T follicular helper cell (primary cell): ENCODE measurements at regions not wholly inside any gene's neighbourhood (a gene's known extent, or its start where the extent isn't known, plus 50 kb on each side); places are given as distances from the start of the nearest gene placed in this dataset.
"Not testable (repeated sequence)": the region's sequence is repeated elsewhere in the genome, so short reads cannot be mapped to it uniquely, and the experiment has no call there.

Source experiments
- DNase-seq: peaks from one replicate; pipeline ENCODE4 v3.0.0-alpha.2; 2020; ENCODE audit warnings: low read depth

DNA sequence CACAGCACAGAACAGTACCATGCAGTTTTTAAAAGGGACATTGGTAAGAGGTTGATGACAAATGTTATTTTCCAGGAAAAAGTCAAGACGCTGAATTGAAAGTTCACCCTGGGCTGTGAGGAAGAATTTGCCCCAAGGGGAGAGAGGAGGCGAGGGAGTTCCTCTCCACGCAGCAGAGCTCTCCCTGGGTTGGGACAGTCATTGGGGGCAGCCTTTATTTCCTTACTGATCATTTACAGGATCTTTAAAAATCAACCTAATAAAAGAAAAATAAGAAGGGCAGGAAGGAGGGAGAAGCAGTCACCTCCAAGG lies 49.9 kb upstream of the WNT7B start:
- DNase-seq: no peak

DNA sequence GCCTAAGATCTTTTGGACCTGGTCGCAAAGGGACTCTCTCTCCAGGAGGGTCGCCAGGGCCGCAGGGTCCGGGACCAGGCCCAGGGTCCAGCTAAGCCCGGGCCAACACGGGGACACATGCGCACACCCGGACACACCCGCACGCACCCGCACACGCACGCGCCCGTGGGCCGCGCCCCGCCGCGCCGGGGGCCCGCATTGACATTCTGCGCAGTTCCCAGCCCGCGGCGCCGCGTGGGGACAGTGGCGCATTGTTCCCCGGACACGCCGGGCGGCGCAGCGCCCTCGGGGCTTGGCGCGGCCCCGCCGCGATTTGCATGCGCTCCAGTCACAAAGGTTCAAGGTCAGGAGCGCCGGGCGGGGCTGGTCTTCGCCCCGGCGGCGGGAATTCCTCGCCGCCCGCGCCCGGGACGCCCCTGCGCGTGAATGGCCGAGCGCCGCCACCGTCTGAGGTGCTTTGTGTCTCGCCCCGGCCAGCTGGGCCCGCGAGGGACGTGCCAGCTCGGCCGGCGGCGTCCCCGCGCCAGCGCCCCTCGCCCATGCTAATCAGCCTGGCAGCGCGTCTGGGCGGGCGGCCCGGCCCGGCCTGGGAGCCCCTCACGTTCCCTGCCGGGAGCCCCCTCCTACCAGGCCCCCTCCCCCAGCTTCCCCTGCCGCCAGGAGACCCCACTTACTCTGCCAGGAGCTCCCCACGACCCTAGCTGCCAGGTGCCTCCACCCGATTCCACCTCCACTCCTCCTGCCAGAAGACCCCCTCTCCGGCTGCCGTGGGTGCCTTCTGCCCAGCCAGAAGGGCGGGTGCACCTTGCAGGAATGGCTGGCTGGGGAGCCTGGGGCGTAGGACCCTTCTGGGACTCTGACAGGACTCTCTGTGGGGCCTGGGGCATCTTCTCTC lies 50.5 kb upstream of the WNT7B start:
- no peak for DNase-seq

DNA sequence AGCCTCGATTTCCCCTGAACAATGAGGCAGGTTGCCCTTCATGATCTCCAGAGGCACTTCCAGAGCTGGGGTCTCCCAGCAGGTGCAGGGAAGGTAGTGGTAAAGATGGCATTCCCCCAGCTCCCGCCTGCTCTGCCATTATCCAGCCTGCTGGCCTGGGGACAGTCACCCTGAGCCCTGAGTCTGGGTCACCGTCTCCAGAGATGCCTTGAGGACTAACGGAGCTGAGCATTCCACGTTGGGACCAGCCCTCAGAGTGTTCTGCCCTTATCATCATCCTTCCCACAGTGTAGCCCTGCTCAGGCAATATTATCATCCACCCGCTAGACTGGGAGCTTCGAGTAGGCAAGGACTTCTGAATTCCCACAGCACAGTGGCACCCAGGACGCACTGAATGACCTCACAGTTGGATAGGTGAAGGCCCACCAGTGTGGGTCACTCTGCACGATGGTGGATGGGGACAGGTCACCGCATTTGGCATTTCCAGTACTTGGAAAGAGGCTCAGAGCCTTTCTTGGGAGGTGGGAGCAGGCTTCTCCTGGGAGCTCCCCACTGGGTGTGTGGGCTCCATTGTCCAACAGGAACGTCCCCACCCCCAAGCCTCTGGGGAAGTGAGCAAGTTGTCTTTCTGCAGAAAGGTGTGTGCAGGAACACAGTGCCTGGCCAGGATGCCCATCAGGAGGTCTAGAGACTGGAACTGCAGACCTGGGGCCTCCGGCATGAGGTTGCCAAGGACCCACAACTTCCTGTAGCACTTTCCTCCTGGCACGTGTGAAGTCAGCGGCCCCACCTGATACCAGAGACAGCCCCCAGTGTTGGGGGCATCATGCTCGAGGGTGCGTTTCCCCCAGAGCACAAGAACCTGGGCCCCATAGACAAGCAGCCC lies 51.4 kb upstream of the WNT7B start:
- DNase-seq: no peak

DNA sequence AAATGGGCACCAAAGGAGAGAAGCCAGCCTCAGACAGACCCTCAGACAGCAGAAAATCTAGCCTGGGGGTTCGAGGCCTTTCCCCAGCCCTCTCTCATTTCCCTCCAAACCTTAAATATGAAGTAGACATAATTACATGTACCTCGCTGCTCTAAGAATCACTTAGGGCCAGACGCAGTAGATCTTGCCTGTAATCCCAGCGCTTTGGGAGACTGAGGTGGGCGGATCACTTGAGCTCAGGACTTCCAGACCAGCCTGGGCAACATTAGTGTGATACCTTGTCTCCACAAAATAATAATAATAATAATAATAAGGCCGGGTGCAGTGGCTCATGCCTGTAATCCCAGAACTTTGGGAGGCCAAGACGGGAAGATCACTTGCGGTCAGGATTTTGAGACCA lies 52.1 kb upstream of the WNT7B start:
- DNase-seq: no peak

DNA sequence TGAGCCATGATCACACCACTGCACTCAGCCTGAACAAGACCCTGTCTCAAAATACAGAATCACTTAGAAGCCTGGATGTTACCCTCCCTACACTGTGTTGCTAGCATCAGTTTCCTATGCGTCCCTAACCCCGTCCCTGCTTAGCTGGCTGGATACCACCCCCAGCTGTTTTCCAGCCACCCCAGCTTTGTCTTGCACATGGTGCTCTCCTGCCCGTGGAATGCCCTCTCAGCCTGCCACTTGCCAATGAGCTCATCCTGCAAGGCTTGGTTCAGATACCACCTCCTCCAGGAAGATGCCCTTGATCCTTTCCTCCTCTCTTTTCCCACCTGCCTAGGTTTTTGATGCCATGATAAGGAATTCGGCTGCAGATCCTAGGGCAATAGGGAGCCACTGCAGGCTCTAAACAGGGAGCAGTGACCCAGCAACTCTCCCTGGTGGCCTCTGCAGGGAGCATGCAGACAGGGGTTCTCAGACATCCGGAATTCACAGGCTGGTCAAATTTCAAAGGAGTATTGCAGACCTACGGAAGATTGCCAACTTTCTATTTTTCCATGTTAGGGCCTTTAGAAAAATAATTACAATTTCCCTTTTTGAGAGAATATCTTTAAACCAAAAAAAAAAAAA lies 52.7 kb upstream of the WNT7B start:
- no peak for DNase-seq

DNA sequence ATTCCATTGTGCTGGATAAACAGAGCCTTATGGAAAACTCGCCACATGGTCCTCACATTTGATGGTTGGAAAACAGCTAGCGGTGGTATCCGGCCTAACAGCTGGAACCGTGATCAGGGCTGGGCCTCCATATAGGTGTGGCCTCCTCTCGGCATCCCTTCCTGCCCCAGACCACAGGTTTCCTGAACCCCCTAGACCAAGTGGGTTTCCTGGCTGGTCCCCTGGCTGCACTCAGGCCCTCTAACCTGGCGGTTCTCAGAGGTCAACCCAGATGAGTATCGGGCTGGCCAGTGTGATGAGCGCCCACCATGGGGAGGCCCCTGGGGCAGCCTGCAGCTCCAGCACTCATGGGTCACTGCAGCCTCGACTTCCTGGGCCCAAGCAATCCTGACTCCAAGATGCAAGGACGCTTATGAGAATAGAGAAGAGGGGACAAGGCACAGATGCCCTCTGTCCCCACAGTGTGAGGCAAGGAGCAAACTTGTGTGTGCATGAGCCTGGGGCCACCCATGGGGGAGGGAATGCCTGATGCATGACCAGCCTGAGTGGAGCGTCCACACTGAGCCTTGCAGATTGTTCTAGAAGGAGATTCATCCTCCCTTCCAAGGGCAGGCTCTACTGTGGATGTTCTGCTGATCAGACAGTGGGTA lies 53.4 kb upstream of the WNT7B start:
- DNase-seq: no peak

DNA sequence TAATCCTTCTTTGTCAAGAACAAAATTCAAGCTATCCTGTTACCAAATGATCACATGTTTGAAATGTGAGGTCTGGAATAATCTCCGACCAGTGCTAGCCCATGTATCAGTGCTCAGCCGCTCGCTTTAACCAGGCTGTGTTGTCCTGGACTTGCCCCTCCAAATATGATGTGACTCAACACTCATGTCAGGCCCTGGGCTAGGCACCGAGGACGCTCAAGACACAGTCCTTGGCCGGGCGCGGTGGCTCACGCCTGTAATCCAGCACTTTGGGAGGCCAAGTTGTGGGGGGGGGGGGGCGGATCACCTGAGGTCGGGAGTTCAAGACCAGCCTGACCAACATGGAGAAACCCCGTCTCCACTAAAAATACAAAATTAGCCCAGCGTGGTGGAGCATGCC lies 54.1 kb upstream of the WNT7B start:
- DNase-seq: no peak

DNA sequence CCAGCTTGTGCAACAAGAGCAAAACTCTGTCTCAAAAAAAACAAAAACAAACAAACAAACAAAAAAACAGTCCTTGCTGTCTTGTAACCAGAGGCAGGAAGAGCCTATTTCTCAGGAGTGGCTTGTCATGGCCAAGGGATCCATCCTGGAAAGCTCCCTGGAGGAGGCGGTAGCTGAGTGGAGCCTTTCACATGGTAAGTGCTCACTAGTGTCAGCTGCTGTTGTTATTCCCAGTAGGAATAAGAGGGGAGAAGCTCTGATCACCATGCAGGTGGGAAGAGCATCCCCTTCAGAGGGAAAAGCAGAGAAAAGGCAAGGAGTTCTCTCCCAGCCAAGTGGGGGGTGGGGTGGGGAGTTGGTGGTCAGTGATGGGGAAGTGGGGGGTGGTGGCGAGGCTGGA lies 54.6 kb upstream of the WNT7B start:
- no peak for DNase-seq

DNA sequence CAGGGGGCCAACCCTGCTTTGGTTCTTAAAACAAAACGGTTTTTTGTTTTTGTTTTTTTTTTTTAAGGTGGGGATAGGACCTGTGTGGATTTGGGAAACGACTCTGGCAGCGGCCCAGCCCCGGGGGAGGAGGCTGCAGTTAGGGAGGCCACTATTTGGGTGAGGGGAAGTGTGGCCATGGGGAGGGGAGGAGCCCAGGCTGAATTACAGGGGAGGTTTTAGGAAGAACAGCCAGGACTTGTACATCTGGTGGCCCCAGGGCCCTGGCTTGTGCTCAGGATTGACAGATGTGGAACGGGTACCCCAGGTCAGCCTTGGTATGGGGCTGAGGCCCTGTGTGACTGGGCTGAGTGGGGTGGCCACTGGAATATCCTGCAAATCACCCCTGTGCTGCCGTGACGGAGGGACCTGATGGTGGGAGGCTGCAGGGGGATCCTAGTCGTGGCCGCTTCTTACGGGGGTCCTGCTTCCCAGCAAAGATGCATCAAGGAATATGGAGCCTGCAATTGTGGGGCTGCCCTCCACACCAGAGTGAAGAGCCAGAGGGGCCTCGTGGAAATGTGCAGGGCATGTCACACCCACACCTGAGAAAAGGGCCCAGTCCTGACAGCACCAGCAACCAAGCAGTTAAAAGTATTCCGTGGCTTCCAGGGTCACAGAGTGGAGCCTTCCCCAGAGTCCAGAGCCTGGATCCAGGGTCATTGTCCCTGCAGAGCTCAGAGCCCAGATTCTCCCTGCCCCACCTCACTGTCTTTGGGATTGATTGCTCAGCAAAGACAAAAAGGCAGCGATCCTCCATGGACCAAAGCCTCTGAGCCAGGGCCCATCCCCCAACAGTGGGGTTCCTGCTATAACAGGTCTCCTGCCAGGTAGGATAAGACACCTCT lies 55.2 kb upstream of the WNT7B start:
- DNase-seq: no peak

DNA sequence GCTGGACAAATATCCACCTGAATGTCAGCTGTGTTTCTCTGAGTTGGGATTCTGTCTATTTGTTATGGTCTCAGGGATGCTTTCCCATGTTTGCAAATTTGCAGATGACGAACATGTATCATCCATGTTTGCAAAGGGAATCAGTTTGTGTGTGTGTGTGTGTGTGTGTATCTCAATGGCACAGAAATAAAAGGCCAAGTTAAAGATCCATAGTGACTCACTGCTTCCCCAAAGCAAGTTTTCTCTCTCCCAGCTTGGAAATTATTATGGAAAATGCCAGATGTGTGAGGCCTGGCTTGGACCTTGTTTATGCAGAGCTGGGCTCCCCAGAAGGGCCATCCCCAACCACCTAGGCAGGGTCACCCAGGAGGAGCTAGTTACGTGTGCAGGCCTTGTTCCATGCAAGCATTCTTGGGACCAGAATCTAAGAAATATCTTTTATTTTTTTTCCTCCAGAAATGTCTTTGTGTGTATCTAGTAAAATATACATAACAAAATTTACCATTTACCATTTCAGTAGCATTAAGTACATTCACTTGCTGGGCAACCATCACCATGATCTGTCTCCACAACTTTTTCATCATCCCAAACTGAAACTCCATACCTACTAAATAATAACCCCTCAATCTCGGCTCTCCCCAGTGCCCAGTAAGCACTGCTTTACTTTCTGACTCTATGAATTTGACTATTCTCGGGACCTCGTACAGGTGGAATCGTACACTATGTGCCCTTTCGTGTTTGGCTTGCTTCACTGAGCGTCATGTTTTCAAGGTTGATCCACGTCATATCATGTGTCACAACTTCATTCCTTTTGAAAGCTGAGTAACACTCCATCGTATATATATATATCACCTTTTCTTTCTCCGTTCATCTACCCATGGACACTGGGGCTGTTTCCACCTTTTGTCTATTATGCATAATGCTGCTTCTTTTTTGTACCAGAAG lies 56.6 kb upstream of the WNT7B start:
- DNase-seq: no peak

DNA sequence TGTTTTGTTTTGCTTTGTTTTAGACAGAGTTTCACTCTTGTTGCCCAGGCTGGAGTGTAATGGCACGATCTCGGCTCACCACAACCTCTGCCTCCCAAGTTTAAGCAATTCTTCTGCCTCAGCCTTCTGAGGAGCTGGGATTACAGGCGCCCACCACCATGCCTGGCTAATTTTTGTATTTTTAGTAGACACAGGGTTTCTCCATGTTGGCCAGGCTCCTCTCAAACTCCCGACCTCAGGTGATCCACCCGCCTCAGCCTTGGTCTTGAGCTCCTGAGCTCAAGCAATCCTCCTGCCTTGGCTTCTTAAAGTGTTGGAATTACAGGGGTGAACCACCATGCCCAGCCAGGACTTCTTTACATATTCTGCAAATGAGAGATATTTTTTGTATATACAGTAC lies 57.5 kb upstream of the WNT7B start:
- not testable (repeated sequence) for DNase-seq

DNA sequence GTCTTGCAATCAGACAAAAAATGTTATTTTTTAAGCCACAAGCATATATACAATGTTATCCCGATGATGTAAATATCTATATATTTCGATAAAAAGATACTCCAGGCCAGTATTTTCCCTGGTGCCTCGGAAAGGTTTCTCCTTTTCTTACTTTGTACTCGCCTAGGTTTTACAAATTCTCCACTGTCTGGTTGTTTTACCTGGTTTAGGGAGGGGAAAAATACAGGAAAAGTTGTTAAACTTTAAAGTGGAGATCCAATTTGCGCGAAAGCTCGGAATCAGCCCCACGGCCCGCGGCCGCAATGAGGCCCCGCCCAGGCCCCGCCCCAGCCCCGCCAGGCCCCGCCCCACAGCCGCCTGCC lies 58.4 kb upstream of the WNT7B start:
- DNase-seq: no peak

DNA sequence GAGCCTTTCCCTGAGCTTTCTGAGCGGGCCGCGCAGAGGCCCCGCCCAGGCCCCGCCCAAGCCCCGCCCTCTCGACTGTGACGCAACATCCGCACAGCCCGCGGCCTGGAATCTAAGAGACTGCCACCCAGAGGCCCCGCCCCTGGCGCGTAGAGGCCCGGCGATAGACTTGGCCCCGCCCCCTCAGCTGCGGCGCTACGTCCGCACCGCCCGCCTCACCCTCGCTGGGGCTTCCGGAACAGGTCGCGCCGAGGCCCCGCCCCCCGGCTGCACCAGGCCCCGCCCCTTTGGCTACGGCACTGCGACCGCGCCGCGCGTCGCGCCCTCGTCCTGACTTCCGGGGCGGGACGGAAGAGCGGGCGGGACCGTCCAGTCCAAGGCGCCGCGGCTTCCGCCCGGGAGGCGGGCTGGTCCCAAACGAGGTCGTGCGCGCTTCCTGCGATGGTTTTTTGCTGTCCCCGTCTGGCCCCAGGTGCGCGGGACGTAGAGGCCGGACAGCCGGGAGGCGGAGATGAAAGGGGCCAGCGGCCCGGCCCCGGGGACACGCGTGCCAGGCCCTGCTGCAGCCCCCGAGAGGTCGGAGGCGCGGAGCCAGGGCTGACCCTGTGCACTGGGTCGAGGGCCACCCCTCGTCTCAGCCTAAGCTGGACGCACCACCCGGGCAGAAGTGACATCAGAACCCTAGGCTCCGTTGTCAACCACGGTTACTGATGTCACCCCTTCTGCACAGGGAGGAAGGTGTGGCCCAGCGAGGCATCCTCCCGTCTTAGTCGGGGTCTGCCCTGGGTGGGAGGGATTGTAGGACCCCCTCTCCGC lies 59.0 kb upstream of the WNT7B start:
- DNase-seq: peak; percentile 100

DNA sequence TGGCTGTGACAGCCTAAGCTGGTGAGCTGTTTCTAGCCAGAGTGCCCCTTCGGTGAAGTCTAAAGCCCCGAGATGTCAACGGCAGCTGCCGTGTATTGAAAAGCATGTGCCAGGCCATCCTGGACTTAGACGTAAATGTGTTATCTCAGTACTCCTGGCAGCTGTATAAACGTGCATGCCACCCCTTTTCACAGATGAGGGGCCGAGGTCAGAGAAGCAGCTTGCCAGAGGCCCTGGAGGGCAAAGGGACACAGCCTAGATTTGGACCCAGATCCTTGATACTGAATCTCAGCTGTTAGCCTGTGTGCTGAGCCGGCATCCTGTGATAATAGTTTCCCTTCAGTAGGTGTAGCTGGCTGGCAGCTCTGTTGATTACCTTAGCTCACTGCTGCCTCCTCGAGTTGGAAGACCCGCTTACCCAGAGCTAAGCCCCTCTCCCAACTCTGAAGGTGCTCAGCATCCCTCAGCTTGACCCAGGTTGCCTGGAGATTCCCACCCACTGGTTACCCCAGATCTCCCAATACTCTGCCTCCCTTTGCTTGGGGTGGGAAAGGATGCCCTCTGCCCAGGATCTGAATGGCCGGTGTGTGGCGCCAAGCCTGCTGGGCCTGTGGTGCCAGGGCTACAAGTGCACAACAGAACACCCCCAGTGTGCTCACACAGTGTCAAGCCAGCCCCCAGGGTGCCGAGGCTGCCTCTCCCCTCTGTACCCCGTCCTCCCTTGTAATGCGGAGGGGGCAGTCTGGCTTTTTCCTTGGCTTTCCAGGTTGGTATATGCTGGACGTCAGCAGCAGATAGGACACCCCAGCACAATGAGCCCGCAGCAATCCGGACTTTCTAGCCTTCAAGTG lies 59.8 kb upstream of the WNT7B start:
- DNase-seq: peak; percentile 46

DNA sequence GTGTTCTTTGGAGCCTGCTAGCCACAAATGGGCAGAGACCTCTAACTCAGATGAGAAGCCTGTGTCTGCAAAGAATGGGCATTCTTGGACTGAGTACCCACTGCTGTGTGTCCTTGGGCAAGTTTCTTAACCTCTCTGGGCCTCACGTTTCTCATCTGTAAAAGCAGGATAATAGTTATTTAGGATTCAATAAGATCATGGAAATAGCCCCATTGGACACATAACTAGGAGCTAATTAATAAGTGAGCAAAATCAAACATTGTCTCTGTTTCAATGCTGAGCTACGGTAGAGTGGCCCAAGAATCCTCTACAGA lies 61.2 kb upstream of the WNT7B start:
- no peak for DNase-seq

DNA sequence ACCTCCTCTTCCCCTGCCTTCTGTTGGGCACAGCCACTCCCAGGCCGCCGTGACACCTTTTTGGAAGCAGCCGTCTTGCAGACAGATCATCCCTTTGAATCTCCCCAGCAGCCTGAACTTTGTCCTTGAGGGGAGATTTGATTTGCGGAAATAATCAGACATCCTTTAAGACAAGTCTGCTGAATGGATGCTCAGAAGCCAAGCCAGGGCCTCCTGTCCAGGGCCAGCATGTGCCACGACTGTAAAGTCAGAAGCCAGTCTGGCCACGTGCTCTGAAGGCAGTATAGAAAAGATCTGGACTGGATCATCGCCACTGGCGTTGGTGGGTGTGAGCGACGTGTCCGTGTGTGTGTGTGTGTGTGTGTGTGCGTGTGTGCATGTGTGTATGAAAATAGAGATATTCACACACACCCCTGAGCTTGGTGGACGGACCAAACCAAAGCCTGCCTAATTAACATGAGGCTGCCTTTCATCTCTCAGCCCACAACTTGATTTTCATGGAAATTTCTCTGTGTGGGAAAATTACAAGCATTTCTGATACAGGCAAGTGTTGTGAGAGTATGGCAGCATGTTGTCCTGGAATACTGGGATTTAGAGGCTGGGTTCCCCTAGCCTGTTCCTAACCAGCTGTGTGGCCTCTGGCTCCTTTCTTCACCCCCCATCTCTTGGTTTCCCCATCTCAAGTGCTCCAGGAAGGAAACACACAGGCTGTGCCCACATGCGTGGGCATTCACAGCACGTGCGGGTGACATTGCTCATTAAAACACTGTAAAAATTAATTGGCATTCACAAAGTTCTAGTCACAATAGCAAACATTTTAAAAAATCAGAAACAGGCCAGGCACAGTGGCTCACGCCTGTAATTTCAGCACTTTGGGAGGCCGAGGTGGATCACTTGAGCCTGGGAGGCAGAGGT lies 61.8 kb upstream of the WNT7B start:
- no peak for DNase-seq

DNA sequence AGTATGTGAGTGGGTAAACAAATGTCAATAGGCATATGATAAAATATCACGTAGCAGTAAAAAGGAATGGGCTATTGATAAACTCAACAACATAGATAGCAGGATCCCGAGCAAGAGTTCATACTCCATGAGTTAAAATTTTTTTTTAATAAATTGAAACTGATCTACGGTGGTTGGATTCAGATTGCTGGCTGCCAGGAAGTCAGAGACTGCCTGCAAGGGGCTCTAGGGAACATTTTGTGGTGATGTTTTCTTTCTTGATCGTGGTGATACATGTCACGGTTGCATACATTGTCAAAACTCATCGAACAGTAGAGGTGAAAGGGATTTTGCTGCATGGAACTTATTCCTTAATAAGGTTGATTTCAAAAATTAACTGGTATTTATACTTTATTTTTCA lies 62.6 kb upstream of the WNT7B start:
- no peak for DNase-seq
